T-helper 1 cell treated with Interleukin-12 subunit alpha and Interleukin-12 subunit beta and Interleukin-4 antibody, amounts not matched to agents 30 μg/mL and 1 μg/mL, for 36 hours (primary cell): ENCODE measurements at regions not wholly inside any gene's neighbourhood (a gene's known extent, or its start where the extent isn't known, plus 50 kb on each side); places are given as distances from the start of the nearest gene placed in this dataset.

Experiments used
- H3K27ac Mint-ChIP-seq: one replicate; pipeline ENCODE4 v1.8.0; 2021; ENCODE audit warnings: mild to moderate bottlenecking, mixed read lengths
- H3K27me3 Mint-ChIP-seq: one replicate; pipeline ENCODE4 v1.8.0; 2021; ENCODE audit warnings: low read depth, mixed read lengths
- H3K36me3 Mint-ChIP-seq: one replicate; pipeline ENCODE4 v1.8.0; 2021; ENCODE audit warnings: low read depth, mixed read lengths
- H3K4me1 Mint-ChIP-seq: one replicate; pipeline ENCODE4 v1.8.0; 2021; ENCODE audit warnings: low read depth, mixed read lengths
- H3K4me3 Mint-ChIP-seq: one replicate; pipeline ENCODE4 v1.8.0; 2021; ENCODE audit warnings: mild to moderate bottlenecking, moderate library complexity, mixed read lengths
- H3K9me3 Mint-ChIP-seq: one replicate; pipeline ENCODE4 v1.8.0; 2021; ENCODE audit warnings: mixed read lengths

GRCh38 chr4:58475097-58475496, 1364.9 kb upstream of the IGFBP7 start:
- Mint-ChIP-seq H3K36me3 (no peaks in the 10 kb centered on the region), H3K9me3 (peaks cover 11% of the 10 kb centered on the region), H3K4me1 (no peaks in the 10 kb centered on the region), H3K4me3 (no peak overlapping the region), H3K27ac (no peak overlapping the region), H3K27me3 (no peaks in the 10 kb centered on the region)

GRCh38 chr4:58465031-58465430, 1354.8 kb upstream of the IGFBP7 start:
- no peak overlapping the region for H3K4me3 Mint-ChIP-seq
- H3K4me1 Mint-ChIP-seq: no peaks in the 10 kb centered on the region
- H3K9me3 Mint-ChIP-seq: peaks cover 19% of the 10 kb centered on the region
- no peak overlapping the region for H3K27ac Mint-ChIP-seq
- no peaks in the 10 kb centered on the region for H3K36me3 Mint-ChIP-seq
- no peaks in the 10 kb centered on the region for H3K27me3 Mint-ChIP-seq

GRCh38 chr4:58456727-58457384, 1346.7 kb upstream of the IGFBP7 start:
- H3K9me3 Mint-ChIP-seq: peaks cover 18% of the 10 kb centered on the region
- no peaks in the 10 kb centered on the region for H3K4me1 Mint-ChIP-seq
- no peaks in the 10 kb centered on the region for H3K27me3 Mint-ChIP-seq
- H3K27ac Mint-ChIP-seq: no peak overlapping the region
- no peaks in the 10 kb centered on the region for H3K36me3 Mint-ChIP-seq
- no peak overlapping the region for H3K4me3 Mint-ChIP-seq

- Mint-ChIP-seq H3K4me3 (no peak overlapping the region), H3K27me3 (no peaks in the 10 kb centered on the region), H3K27ac (no peak overlapping the region), H3K4me1 (no peaks in the 10 kb centered on the region), H3K36me3 (no peaks in the 10 kb centered on the region), H3K9me3 (peaks cover 16% of the 10 kb centered on the region)
Measured at GRCh38 chr4:58453956-58454355, 1343.8 kb upstream of the IGFBP7 start.

GRCh38 chr4:58451707-58452106, 1341.5 kb upstream of the IGFBP7 start:
- Mint-ChIP-seq H3K36me3 (no peaks in the 10 kb centered on the region), H3K9me3 (peaks cover 15% of the 10 kb centered on the region), H3K27ac (no peak overlapping the region), H3K27me3 (no peaks in the 10 kb centered on the region), H3K4me3 (no peak overlapping the region), H3K4me1 (no peaks in the 10 kb centered on the region)

GRCh38 chr4:58435871-58436270, 1325.7 kb upstream of the IGFBP7 start:
- no peak overlapping the region for H3K27ac Mint-ChIP-seq
- no peaks in the 10 kb centered on the region for H3K4me1 Mint-ChIP-seq
- H3K4me3 Mint-ChIP-seq: no peak overlapping the region
- H3K9me3 Mint-ChIP-seq: peaks cover 17% of the 10 kb centered on the region
- H3K36me3 Mint-ChIP-seq: no peaks in the 10 kb centered on the region
- no peaks in the 10 kb centered on the region for H3K27me3 Mint-ChIP-seq

DNA sequence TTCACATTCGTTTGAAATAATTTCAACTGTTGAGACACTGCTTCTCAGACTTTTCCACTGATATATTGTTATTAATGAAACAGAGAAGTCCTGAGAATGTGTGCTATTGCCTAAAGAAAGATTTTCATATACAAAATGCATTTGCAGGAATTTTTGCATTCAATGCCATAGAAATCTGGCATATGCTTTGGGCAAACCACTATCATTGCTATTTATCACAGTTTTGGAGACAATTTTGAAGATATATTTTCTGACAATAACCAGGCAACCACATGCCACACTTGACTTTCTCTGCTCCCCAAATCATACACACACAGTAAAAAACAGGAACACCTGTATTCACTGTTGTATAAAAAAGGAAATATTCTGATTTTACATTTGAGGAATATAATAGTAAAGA, 1303.7 kb upstream of the IGFBP7 start:
- Mint-ChIP-seq H3K27ac (no peak overlapping the region), H3K36me3 (no peaks in the 10 kb centered on the region), H3K4me1 (no peaks in the 10 kb centered on the region), H3K4me3 (no peak overlapping the region), H3K9me3 (no peaks in the 10 kb centered on the region), H3K27me3 (no peaks in the 10 kb centered on the region)

DNA sequence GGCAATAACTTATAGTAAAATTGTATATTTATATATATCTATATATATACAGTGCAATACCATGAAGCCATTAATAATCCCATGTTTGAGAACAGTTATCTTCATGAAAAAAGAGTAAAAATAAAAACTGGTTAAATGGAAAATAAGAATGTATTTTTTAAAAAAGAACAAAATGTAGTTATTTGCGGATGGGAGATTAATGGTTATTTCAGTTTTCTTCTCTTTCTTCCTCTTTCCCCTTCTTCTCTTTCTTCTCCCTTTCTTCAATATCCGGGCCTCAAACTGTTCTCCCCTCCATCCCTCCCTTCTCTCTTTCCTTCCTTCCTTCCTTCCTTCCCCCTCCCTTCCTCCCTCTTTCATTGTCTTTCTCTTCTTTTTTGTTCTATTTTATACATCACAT, 1301.7 kb upstream of the IGFBP7 start:
- Mint-ChIP-seq H3K27ac (no peak overlapping the region), H3K27me3 (no peaks in the 10 kb centered on the region), H3K36me3 (no peaks in the 10 kb centered on the region), H3K9me3 (no peaks in the 10 kb centered on the region), H3K4me1 (no peaks in the 10 kb centered on the region), H3K4me3 (no peak overlapping the region)

DNA sequence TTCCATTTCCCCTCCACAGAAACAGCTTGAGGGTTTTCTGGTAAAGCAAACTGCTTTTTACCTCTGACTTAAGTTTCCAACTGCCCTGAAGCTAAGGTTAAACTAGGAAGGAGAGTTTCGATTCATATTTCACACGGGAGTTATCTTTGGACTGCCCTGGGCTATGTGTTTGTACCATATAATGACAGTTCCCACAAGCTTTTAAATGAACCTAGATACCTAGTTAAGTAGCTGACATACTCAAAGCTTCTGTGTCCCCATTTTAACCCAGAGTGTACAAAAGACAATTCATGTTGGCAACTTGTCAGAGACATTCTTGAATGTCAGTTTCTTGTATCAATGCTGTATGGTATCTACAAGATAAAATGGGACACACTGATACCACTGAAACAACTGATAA, 1296.6 kb upstream of the IGFBP7 start:
- no peaks in the 10 kb centered on the region for H3K36me3 Mint-ChIP-seq
- no peak overlapping the region for H3K27ac Mint-ChIP-seq
- no peak overlapping the region for H3K4me3 Mint-ChIP-seq
- H3K9me3 Mint-ChIP-seq: peaks cover 6% of the 10 kb centered on the region
- H3K27me3 Mint-ChIP-seq: no peaks in the 10 kb centered on the region
- no peaks in the 10 kb centered on the region for H3K4me1 Mint-ChIP-seq

DNA sequence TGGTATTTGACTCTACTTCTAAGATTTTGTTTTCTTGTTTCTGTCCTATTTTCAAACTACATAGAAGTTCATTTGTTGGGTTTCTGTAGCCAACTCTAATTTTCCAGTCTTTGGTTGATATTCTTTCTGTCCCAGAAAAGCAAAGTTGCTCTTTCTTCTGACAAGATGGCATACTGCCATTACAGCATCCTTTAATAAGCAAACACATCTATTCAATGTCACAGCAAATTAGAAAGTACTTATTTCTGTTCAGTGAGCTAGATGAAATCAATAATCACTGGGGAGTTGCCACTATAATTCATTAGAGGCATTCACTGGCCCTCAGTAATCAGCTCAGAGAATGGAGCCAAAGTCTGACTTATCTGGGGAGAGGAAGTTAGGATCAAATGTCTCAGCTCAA, 1258.0 kb upstream of the IGFBP7 start:
- no peak overlapping the region for H3K27ac Mint-ChIP-seq
- H3K4me1 Mint-ChIP-seq: no peaks in the 10 kb centered on the region

DNA sequence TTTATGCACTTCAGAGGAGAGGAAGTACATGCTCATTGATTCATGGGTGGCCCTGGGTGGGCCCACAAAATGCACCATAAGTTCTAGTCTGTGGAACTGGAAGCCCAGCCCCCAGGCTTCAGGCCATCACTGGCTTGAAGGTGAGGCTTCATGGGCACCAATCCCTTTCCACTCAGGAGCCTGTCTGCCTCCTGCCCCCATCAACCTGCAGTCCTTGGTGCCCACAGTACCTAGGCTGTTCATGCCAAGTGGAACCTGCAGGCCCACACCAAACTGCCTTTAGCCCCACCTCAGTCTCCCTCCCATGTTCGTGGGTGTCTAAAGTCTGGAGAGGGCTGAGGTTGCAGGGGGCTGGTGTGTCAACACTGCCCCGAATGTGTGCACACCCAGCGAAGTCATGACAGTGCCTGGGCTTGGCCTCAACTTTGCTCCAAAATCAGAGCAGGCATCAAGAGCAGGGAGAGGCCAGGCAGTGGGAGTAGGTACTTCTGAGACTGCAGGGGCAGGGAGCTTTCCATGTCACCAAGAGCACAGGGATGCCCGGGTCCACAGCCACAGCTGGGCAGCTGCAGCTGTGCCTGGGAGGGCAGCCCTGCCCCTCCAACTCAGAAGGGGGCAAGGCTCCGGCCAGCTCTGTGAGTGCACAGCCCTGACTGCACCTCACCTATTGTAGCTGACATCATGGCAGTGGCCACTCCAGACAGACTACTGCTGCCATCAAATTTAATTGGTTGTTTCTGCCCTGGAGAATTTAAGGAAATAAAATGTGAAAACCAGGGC, 1250.4 kb upstream of the IGFBP7 start:
- no peaks in the 10 kb centered on the region for H3K36me3 Mint-ChIP-seq
- H3K9me3 Mint-ChIP-seq: peaks cover 31% of the 10 kb centered on the region
- H3K27ac Mint-ChIP-seq: no peak overlapping the region

More for the DNA sequence above, 1258.0 kb upstream of the IGFBP7 start:
- peaks cover 4% of the 10 kb centered on the region for H3K9me3 Mint-ChIP-seq
- no peak overlapping the region for H3K4me3 Mint-ChIP-seq
- H3K27me3 Mint-ChIP-seq: no peaks in the 10 kb centered on the region
- no peaks in the 10 kb centered on the region for H3K36me3 Mint-ChIP-seq

GRCh38 chr4:58359590-58359989, 1249.4 kb upstream of the IGFBP7 start:
- Mint-ChIP-seq H3K27me3 (no peaks in the 10 kb centered on the region), H3K4me1 (no peaks in the 10 kb centered on the region), H3K9me3 (peaks cover 31% of the 10 kb centered on the region), H3K27ac (no peak overlapping the region), H3K4me3 (no peak overlapping the region), H3K36me3 (no peaks in the 10 kb centered on the region)

More for the DNA sequence above, 1250.4 kb upstream of the IGFBP7 start:
- no peaks in the 10 kb centered on the region for H3K27me3 Mint-ChIP-seq
- no peaks in the 10 kb centered on the region for H3K4me1 Mint-ChIP-seq
- no peak overlapping the region for H3K4me3 Mint-ChIP-seq

- H3K4me3 Mint-ChIP-seq: no peak overlapping the region
- H3K27ac Mint-ChIP-seq: no peak overlapping the region
- H3K27me3 Mint-ChIP-seq: no peaks in the 10 kb centered on the region
- no peaks in the 10 kb centered on the region for H3K4me1 Mint-ChIP-seq
- no peaks in the 10 kb centered on the region for H3K36me3 Mint-ChIP-seq
- peaks cover 31% of the 10 kb centered on the region for H3K9me3 Mint-ChIP-seq
Measured at GRCh38 chr4:58357947-58358346, 1247.8 kb upstream of the IGFBP7 start.

DNA sequence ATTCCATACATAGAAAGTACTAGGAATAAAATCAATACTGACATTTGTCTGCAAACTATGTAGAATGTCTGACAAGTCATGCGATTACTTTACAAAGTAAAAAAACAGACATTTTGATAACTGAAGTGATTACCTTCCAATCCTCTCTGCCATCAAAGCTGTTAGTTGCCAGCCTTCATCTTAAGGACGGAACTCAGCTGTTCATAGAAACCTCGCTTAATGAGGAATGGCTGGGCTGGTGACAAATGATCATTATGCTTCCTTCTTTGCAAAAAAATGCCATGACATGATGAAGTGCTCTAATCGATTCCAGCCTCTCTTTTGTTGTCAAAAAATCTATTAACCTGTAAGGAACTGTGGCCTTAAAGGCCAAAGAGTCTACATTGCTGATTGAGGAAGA, 1214.9 kb upstream of the IGFBP7 start:
- no peaks in the 10 kb centered on the region for H3K27me3 Mint-ChIP-seq
- H3K36me3 Mint-ChIP-seq: no peaks in the 10 kb centered on the region
- H3K4me3 Mint-ChIP-seq: no peak overlapping the region

GRCh38 chr4:58313444-58313843, 1203.3 kb upstream of the IGFBP7 start:
- H3K9me3 Mint-ChIP-seq: no peaks in the 10 kb centered on the region
- H3K36me3 Mint-ChIP-seq: no peaks in the 10 kb centered on the region
- no peak overlapping the region for H3K27ac Mint-ChIP-seq
- no peaks in the 10 kb centered on the region for H3K27me3 Mint-ChIP-seq
- no peak overlapping the region for H3K4me3 Mint-ChIP-seq
- H3K4me1 Mint-ChIP-seq: no peaks in the 10 kb centered on the region

More for the DNA sequence above, 1214.9 kb upstream of the IGFBP7 start:
- no peak overlapping the region for H3K27ac Mint-ChIP-seq
- H3K9me3 Mint-ChIP-seq: peaks cover 6% of the 10 kb centered on the region
- H3K4me1 Mint-ChIP-seq: no peaks in the 10 kb centered on the region
